Mammary epithelial cell (primary cell): ENCODE measurements at regions not wholly inside any gene's neighbourhood (a gene's known extent, or its start where the extent isn't known, plus 50 kb on each side); places are given as distances from the start of the nearest gene placed in this dataset.

ENCODE experiments used
- CTCF ChIP-seq, 2 donors: IDR thresholded peaks in 1 of 2; conservative IDR thresholded peaks in 1 of 2; 2 replicates each; pipeline ENCODE4 v1.5.1; 2011 to 2012; ENCODE audit warnings: inconsistent platforms in 2 of 2, low read length in 2 of 2, mild to moderate bottlenecking in 2 of 2, control low read depth in 1 of 2, low read depth in 1 of 2; ENCODE audit not compliant: insufficient read depth in 1 of 2; ENCODE audit errors: extremely low read depth in 1 of 2
- EZH2 ChIP-seq: IDR thresholded peaks from 2 replicates; pipeline ENCODE4 v1.6.1; 2012; ENCODE audit warnings: low read length, inconsistent platforms, borderline replicate concordance

GRCh38 chr4:33381816-33382215 lies 2661.6 kb downstream of the PCDH7 start:
- TF ChIP-seq CTCF (conservative IDR thresholded peaks at IDR 0.05 in 1 of 2, IDR thresholded peaks at IDR 0.05 in 1 of 2; ENCODE audit: extremely low read depth in 1 of 2, insufficient read depth in 1 of 2, low read depth in 1 of 2, low read length in 2 of 2) (no peak), EZH2 (no peak)
